ENCODE measurements at regions not wholly inside any gene's neighbourhood (a gene's known extent, or its start where the extent isn't known, plus 50 kb on each side); places are given as distances from the start of the nearest gene placed in this dataset.

GRCh38 chr13:97134364-97135095 lies 87.6 kb upstream of the MBNL2 start:
- no peak for TF ChIP-seq GRHL2 (CRISPR knock-in tag; IDR thresholded peaks at IDR 0.05; ENCODE audit: insufficient replicate concordance, severe bottlenecking)
- no peak for TF ChIP-seq JUN (CRISPR knock-in tag; IDR thresholded peaks at IDR 0.05)
- no peak for TF ChIP-seq CTCF (IDR thresholded peaks at IDR 0.05)
- no peak for TF ChIP-seq TEAD4 (CRISPR knock-in tag; IDR thresholded peaks at IDR 0.05)
- no peak for TF ChIP-seq E2F4 (CRISPR knock-in tag; IDR thresholded peaks at IDR 0.05; ENCODE audit: borderline replicate concordance, low read depth)
- TF ChIP-seq ESRRA (CRISPR knock-in tag; IDR thresholded peaks at IDR 0.05; ENCODE audit: borderline replicate concordance) = no peak
- TF ChIP-seq ZBTB43 (CRISPR knock-in tag; IDR thresholded peaks at IDR 0.05) = no peak
- no peak for TF ChIP-seq GABPB1 (CRISPR knock-in tag; IDR thresholded peaks at IDR 0.05)
- no peak for TF ChIP-seq EMX1 (CRISPR knock-in tag; IDR thresholded peaks at IDR 0.05)
- no peak for TF ChIP-seq HMGXB4 (CRISPR knock-in tag; IDR thresholded peaks at IDR 0.05)
- no peak for TF ChIP-seq ZBTB21 (CRISPR knock-in tag; IDR thresholded peaks at IDR 0.05; ENCODE audit: borderline replicate concordance)
- TF ChIP-seq ATF6 (CRISPR knock-in tag; IDR thresholded peaks at IDR 0.05) = no peak

Measured in WTC11 (cell line).